ENCODE measurements at regions not wholly inside any gene's neighbourhood (a gene's known extent, or its start where the extent isn't known, plus 50 kb on each side); places are given as distances from the start of the nearest gene placed in this dataset.

DNA sequence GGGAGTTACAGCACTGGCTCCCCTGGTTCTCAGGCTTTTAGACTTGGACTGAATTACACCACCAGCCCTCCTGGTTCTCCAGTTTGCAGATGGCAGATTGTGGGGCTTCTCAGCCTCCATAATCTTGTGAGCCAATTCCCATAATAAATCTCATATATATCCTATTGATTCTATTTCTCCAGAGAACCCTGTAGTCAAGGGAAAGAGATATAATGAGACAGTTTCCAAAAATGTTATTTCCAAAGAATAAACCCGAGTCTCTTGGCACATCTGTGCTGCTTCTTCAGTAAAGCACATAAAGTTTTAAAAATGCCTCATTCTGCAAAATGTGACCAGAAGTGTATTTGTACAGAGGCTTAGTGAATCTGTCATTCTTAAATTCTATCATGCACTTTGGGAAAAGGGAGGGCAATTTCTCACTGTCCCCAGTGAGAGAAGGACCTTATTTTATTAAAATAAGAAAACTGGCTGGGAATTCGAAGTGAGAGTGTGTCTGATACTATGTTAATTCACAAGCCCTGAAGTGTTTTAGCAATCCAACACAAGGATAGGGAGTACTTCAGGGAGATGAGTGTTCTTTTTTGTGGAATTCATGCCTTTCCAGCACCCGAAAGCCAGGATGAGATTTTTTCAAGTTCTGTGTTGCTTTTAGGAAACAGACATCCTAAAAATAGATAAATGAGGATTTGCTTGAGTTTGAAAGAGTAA lies 282.4 kb upstream of the CHAC2 start:
- TF ChIP-seq, protein P1, sequence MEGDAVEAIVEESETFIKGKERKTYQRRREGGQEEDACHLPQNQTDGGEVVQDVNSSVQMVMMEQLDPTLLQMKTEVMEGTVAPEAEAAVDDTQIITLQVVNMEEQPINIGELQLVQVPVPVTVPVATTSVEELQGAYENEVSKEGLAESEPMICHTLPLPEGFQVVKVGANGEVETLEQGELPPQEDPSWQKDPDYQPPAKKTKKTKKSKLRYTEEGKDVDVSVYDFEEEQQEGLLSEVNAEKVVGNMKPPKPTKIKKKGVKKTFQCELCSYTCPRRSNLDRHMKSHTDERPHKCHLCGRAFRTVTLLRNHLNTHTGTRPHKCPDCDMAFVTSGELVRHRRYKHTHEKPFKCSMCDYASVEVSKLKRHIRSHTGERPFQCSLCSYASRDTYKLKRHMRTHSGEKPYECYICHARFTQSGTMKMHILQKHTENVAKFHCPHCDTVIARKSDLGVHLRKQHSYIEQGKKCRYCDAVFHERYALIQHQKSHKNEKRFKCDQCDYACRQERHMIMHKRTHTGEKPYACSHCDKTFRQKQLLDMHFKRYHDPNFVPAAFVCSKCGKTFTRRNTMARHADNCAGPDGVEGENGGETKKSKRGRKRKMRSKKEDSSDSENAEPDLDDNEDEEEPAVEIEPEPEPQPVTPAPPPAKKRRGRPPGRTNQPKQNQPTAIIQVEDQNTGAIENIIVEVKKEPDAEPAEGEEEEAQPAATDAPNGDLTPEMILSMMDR (IDR thresholded peaks at IDR 0.05): no peak
- TF ChIP-seq POLR2A (IDR thresholded peaks at IDR 0.05): no peak

Data from right lobe of liver (tissue), 4 donors.